GM12878 (cell line): ENCODE measurements at regions not wholly inside any gene's neighbourhood (a gene's known extent, or its start where the extent isn't known, plus 50 kb on each side); places are given as distances from the start of the nearest gene placed in this dataset.

Experiments used
- ATF3 ChIP-seq: IDR thresholded peaks from 2 replicates; pipeline ENCODE4 v1.6.1; 2011; ENCODE audit warnings: low read depth, mild to moderate bottlenecking, low read length, moderate library complexity, borderline replicate concordance; ENCODE audit errors: extremely low read depth
- EGR1 ChIP-seq, 2 experiments: IDR thresholded peaks; 1 replicate in 1 of 2; 2 replicates in 1 of 2; pipeline ENCODE4 v1.6.1; 2011 to 2012; ENCODE audit warnings: low read depth in 2 of 2, low read length in 2 of 2, borderline replicate concordance in 1 of 2, mild to moderate bottlenecking in 1 of 2, moderate library complexity in 1 of 2
- EP300 ChIP-seq, 2 experiments: fragments of 150-350 bp in 1 of 2; IDR thresholded peaks; 2 replicates each; pipeline ENCODE4 v1.6.1; 2011 to 2012; ENCODE audit warnings: low read depth in 2 of 2, low read length in 2 of 2, borderline replicate concordance in 1 of 2, improper control_type of control experiment in 1 of 2, inconsistent platforms in 1 of 2; ENCODE audit not compliant: control insufficient read depth in 1 of 2
- GATAD2B ChIP-seq: fragments of 450-650 bp; conservative IDR thresholded peaks from 2 replicates; pipeline ENCODE4 v1.6.1; 2017; ENCODE audit warnings: low read depth, mild to moderate bottlenecking, moderate library complexity
- NFIC ChIP-seq: IDR thresholded peaks from 2 replicates; pipeline ENCODE4 v1.6.1; 2012; ENCODE audit warnings: low read depth, mild to moderate bottlenecking, inconsistent platforms, low read length, moderate library complexity
- POLR2A ChIP-seq: IDR thresholded peaks from 2 replicates; pipeline ENCODE4 v1.6.1; 2011; ENCODE audit warnings: low read depth, mild to moderate bottlenecking, low read length
- POLR2AphosphoS5 ChIP-seq: IDR thresholded peaks from 2 replicates; pipeline ENCODE4 v1.6.1; 2011; ENCODE audit warnings: mild to moderate bottlenecking, low read length, inconsistent platforms
- RB1 ChIP-seq: fragments of 450-650 bp; formaldehyde crosslinking; IDR thresholded peaks from 2 replicates; pipeline ENCODE4 v1.6.1; 2017; ENCODE audit warnings: mild to moderate bottlenecking, borderline replicate concordance
- STAT3 ChIP-seq: IDR thresholded peaks from 2 replicates; pipeline ENCODE4 v1.6.1; 2011; ENCODE audit warnings: low read depth, low read length, improper control_type of control experiment
- TAF1 ChIP-seq: IDR thresholded peaks from 2 replicates; pipeline ENCODE4 v1.6.1; 2011; ENCODE audit warnings: mild to moderate bottlenecking, low read depth, low read length, borderline replicate concordance
- ZNF622 ChIP-seq: fragments of 450-650 bp; IDR thresholded peaks from 2 replicates; pipeline ENCODE4 v1.6.1; 2017; ENCODE audit warnings: mild to moderate bottlenecking, inconsistent platforms
- ZNF687 ChIP-seq: fragments of 450-650 bp; IDR thresholded peaks from 2 replicates; pipeline ENCODE4 v1.6.1; 2017; ENCODE audit warnings: mild to moderate bottlenecking, moderate library complexity
- TF ChIP-seq, protein P1 (sequence below): fragments of 450-650 bp; conservative IDR thresholded peaks from 2 replicates; pipeline ENCODE4 v1.6.1; 2017; ENCODE audit warnings: mild to moderate bottlenecking, moderate library complexity
- TF ChIP-seq, protein P2 (sequence below): fragments of 450-650 bp; IDR thresholded peaks from 2 replicates; pipeline ENCODE4 v1.6.1; 2016; ENCODE audit warnings: mild to moderate bottlenecking, moderate library complexity, borderline replicate concordance
- TF ChIP-seq, protein P3 (sequence below): fragments of 450-650 bp; IDR thresholded peaks from 2 replicates; pipeline ENCODE4 v1.6.1; 2016; ENCODE audit warnings: mild to moderate bottlenecking
- TF ChIP-seq, protein P4 (sequence below): IDR thresholded peaks from 2 replicates; pipeline ENCODE4 v1.6.1; 2012; ENCODE audit warnings: low read length, inconsistent platforms

DNA sequence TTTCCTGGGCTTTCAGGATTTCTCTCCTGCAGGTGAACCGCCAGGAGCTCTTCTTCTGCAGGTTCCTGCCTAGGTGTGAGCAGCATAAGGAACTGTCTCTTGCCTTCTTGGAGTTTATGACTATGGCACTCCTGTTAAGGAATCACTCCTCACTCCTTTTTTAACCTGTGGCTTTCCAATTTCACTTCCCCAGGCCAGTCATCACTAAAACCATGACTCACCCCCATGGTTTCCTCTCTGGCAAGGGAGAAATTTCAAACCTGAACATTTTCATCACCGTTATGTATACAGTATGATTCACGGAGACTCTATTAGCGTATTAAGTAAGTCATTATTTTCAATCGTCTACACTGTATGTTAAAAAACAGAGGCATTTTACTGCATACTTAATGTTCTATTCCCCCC, 78.2 kb upstream of the ARID1B start (continued):
- TF ChIP-seq, protein P1, sequence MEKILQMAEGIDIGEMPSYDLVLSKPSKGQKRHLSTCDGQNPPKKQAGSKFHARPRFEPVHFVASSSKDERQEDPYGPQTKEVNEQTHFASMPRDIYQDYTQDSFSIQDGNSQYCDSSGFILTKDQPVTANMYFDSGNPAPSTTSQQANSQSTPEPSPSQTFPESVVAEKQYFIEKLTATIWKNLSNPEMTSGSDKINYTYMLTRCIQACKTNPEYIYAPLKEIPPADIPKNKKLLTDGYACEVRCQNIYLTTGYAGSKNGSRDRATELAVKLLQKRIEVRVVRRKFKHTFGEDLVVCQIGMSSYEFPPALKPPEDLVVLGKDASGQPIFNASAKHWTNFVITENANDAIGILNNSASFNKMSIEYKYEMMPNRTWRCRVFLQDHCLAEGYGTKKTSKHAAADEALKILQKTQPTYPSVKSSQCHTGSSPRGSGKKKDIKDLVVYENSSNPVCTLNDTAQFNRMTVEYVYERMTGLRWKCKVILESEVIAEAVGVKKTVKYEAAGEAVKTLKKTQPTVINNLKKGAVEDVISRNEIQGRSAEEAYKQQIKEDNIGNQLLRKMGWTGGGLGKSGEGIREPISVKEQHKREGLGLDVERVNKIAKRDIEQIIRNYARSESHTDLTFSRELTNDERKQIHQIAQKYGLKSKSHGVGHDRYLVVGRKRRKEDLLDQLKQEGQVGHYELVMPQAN = no peak; the same call in 1 of the 2 replicates
- TF ChIP-seq EP300 (IDR thresholded peaks at IDR 0.05; ENCODE audit: borderline replicate concordance in 1 of 2, control insufficient read depth in 1 of 2, low read depth in 2 of 2, low read length in 2 of 2) = peak; percentile 85 to 92
- TF ChIP-seq, protein P2, sequence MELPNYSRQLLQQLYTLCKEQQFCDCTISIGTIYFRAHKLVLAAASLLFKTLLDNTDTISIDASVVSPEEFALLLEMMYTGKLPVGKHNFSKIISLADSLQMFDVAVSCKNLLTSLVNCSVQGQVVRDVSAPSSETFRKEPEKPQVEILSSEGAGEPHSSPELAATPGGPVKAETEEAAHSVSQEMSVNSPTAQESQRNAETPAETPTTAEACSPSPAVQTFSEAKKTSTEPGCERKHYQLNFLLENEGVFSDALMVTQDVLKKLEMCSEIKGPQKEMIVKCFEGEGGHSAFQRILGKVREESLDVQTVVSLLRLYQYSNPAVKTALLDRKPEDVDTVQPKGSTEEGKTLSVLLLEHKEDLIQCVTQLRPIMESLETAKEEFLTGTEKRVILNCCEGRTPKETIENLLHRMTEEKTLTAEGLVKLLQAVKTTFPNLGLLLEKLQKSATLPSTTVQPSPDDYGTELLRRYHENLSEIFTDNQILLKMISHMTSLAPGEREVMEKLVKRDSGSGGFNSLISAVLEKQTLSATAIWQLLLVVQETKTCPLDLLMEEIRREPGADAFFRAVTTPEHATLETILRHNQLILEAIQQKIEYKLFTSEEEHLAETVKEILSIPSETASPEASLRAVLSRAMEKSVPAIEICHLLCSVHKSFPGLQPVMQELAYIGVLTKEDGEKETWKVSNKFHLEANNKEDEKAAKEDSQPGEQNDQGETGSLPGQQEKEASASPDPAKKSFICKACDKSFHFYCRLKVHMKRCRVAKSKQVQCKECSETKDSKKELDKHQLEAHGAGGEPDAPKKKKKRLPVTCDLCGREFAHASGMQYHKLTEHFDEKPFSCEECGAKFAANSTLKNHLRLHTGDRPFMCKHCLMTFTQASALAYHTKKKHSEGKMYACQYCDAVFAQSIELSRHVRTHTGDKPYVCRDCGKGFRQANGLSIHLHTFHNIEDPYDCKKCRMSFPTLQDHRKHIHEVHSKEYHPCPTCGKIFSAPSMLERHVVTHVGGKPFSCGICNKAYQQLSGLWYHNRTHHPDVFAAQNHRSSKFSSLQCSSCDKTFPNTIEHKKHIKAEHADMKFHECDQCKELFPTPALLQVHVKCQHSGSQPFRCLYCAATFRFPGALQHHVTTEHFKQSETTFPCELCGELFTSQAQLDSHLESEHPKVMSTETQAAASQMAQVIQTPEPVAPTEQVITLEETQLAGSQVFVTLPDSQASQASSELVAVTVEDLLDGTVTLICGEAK = no peak
- 0 out of 2 replicates have a peak, but pooled peaks have one; percentile 43 for TF ChIP-seq TAF1
- no peak for TF ChIP-seq NFIC
- no peak for TF ChIP-seq STAT3
- TF ChIP-seq POLR2A = no peak; the same call in 1 of the 2 replicates
- TF ChIP-seq GATAD2B = peak; percentile 35; the same call in 1 of the 2 replicates
- TF ChIP-seq, protein P3, sequence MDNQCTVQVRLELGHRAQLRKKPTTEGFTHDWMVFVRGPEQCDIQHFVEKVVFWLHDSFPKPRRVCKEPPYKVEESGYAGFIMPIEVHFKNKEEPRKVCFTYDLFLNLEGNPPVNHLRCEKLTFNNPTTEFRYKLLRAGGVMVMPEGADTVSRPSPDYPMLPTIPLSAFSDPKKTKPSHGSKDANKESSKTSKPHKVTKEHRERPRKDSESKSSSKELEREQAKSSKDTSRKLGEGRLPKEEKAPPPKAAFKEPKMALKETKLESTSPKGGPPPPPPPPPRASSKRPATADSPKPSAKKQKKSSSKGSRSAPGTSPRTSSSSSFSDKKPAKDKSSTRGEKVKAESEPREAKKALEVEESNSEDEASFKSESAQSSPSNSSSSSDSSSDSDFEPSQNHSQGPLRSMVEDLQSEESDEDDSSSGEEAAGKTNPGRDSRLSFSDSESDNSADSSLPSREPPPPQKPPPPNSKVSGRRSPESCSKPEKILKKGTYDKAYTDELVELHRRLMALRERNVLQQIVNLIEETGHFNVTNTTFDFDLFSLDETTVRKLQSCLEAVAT = no peak
- no peak for TF ChIP-seq ATF3
- no peak for TF ChIP-seq RB1
- peak; percentile 66; the same call in 1 of the 2 replicates for TF ChIP-seq POLR2AphosphoS5
- TF ChIP-seq EGR1 (IDR thresholded peaks at IDR 0.05; ENCODE audit: borderline replicate concordance in 1 of 2, low read depth in 2 of 2, low read length in 2 of 2) = peak in 1 of 2 experiments; percentile 45; a peak in 1 of 3 replicates
- TF ChIP-seq ZNF622 = no peak
- 0 out of 2 replicates have a peak, but pooled peaks have one; percentile 15 for TF ChIP-seq ZNF687
- TF ChIP-seq, protein P4, sequence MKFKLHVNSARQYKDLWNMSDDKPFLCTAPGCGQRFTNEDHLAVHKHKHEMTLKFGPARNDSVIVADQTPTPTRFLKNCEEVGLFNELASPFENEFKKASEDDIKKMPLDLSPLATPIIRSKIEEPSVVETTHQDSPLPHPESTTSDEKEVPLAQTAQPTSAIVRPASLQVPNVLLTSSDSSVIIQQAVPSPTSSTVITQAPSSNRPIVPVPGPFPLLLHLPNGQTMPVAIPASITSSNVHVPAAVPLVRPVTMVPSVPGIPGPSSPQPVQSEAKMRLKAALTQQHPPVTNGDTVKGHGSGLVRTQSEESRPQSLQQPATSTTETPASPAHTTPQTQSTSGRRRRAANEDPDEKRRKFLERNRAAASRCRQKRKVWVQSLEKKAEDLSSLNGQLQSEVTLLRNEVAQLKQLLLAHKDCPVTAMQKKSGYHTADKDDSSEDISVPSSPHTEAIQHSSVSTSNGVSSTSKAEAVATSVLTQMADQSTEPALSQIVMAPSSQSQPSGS = no peak
